IMR-90 (cell line): ENCODE measurements at regions not wholly inside any gene's neighbourhood (a gene's known extent, or its start where the extent isn't known, plus 50 kb on each side); places are given as distances from the start of the nearest gene placed in this dataset.

ENCODE experiments used
- ATAC-seq: fragments of 200-7000 bp; cut with Tn5 transposase; 2 replicates; pipeline ENCODE4 v1.9.1; 2020; ENCODE audit warnings: low read depth, mild to moderate bottlenecking, moderate library complexity
- BruUV-seq: library from RNA; stranded (reverse); fragments of 400-500 nt; replicated peaks from 2 replicates; lab custom pipeline; 2021; lab: Mats Ljungman, UMichigan
- CTCF ChIA-PET: fragments of 300-600 bp; formaldehyde crosslinking; extraction: SDS; loops from one replicate; lab custom pipeline; 2021; ENCODE audit warnings: antibody characterized with exemption; lab: Yijun Ruan, JAX
- POLR2A ChIA-PET: fragments of 300-600 bp; sonication (Branson Sonifier 250); formaldehyde crosslinking; loops from one replicate; lab custom pipeline; 2022; ENCODE audit warnings: antibody characterized with exemption; ENCODE audit not compliant: unreplicated experiment; lab: Charles Lee
- DNase-seq: peaks from one replicate; pipeline ENCODE4 v3.0.0; 2013
- H2AFZ ChIP-seq: replicated peaks from 2 replicates; pipeline ENCODE3; 2013; ENCODE audit warnings: low read length, mild to moderate bottlenecking; ENCODE audit not compliant: poor library complexity
- H2AK5ac ChIP-seq: 2 replicates; pipeline ENCODE4 v1.6.1; 2013; ENCODE audit warnings: low read depth, low read length, inconsistent platforms
- H2AK9ac ChIP-seq: replicated peaks from 2 replicates; pipeline ENCODE3; 2013; ENCODE audit warnings: mild to moderate bottlenecking, low read depth, low read length, moderate library complexity; ENCODE audit not compliant: poor library complexity
- H2BK120ac ChIP-seq: 2 replicates; pipeline ENCODE4 v1.6.1; 2013; ENCODE audit warnings: low read depth, low read length, inconsistent platforms
- H2BK15ac ChIP-seq: 3 replicates; pipeline ENCODE4 v1.6.1; 2013; ENCODE audit warnings: low read depth, low read length, inconsistent platforms
- H2BK20ac ChIP-seq: 2 replicates; pipeline ENCODE4 v1.6.1; 2013; ENCODE audit warnings: low read depth, mild to moderate bottlenecking, inconsistent platforms, low read length, moderate library complexity
- H2BK5ac ChIP-seq: 2 replicates; pipeline ENCODE4 v1.6.1; 2013; ENCODE audit warnings: mild to moderate bottlenecking, low read depth, low read length, inconsistent platforms; ENCODE audit not compliant: poor library complexity, severe bottlenecking
- H3K14ac ChIP-seq: replicated peaks from 2 replicates; pipeline ENCODE4 v1.6.1; 2013; ENCODE audit warnings: low read depth, low read length, inconsistent platforms
- H3K18ac ChIP-seq: 2 replicates; pipeline ENCODE4 v1.6.1; 2013; ENCODE audit warnings: low read depth, low read length, control low read depth
- H3K23ac ChIP-seq: 2 replicates; pipeline ENCODE4 v1.6.1; 2013; ENCODE audit warnings: low read depth, low read length, inconsistent platforms
- H3K27ac ChIP-seq: 2 replicates; pipeline ENCODE4 v1.5.1; 2013; ENCODE audit warnings: mild to moderate bottlenecking, control low read depth, low read length; ENCODE audit not compliant: insufficient read depth
- H3K27me3 ChIP-seq: 2 replicates; pipeline ENCODE4 v1.6.1; 2013; ENCODE audit warnings: low read length; ENCODE audit not compliant: control insufficient read depth, insufficient read depth
- H3K36me3 ChIP-seq: 2 replicates; pipeline ENCODE4 v1.6.1; 2013; ENCODE audit warnings: low read length, mixed read lengths; ENCODE audit not compliant: control insufficient read depth, insufficient read depth
- H3K4ac ChIP-seq: 2 replicates; pipeline ENCODE4 v1.6.1; 2013; ENCODE audit warnings: low read depth, low read length, inconsistent platforms
- H3K4me1 ChIP-seq: 2 replicates; pipeline ENCODE4 v1.6.1; 2013; ENCODE audit warnings: low read length, mixed read lengths; ENCODE audit not compliant: control insufficient read depth, insufficient read depth
- H3K4me2 ChIP-seq: 2 replicates; pipeline ENCODE4 v1.6.1; 2013; ENCODE audit warnings: low read depth, mild to moderate bottlenecking, control low read depth, low read length, moderate library complexity
- H3K4me3 ChIP-seq: 2 replicates; pipeline ENCODE4 v1.5.1; 2013; ENCODE audit warnings: low read depth, mild to moderate bottlenecking, control low read depth, low read length, moderate library complexity; ENCODE audit not compliant: insufficient read depth
- H3K56ac ChIP-seq: 2 replicates; pipeline ENCODE4 v1.6.1; 2013; ENCODE audit warnings: low read length, inconsistent platforms; ENCODE audit not compliant: insufficient read depth; ENCODE audit errors: extremely low read depth
- H3K79me1 ChIP-seq, 2 experiments: 2 replicates each; pipeline ENCODE4 v1.6.1; 2013; ENCODE audit warnings: low read length in 2 of 2, inconsistent platforms in 1 of 2, low read depth in 1 of 2
- H3K9ac ChIP-seq: 2 replicates; pipeline ENCODE4 v1.6.1; 2013; ENCODE audit warnings: low read depth, low read length, control low read depth
- H3K9me1 ChIP-seq: 2 replicates; pipeline ENCODE4 v1.6.1; 2013; ENCODE audit warnings: low read length, inconsistent platforms; ENCODE audit not compliant: insufficient read depth
- H3K9me3 ChIP-seq: 2 replicates; pipeline ENCODE4 v1.6.1; 2013; ENCODE audit warnings: low read length; ENCODE audit not compliant: control insufficient read depth, insufficient read depth
- H4K20me1 ChIP-seq: 2 replicates; pipeline ENCODE4 v1.6.1; 2013; ENCODE audit warnings: low read length, inconsistent platforms; ENCODE audit not compliant: insufficient read depth
- H4K5ac ChIP-seq: 2 replicates; pipeline ENCODE4 v1.6.1; 2013; ENCODE audit warnings: mild to moderate bottlenecking, low read depth, low read length, control low read depth
- H4K8ac ChIP-seq, 2 experiments: 2 replicates each; pipeline ENCODE4 v1.6.1; 2013; ENCODE audit warnings: low read depth in 2 of 2, low read length in 2 of 2, control low read depth in 1 of 2, inconsistent platforms in 1 of 2
- H4K91ac ChIP-seq: 2 replicates; pipeline ENCODE4 v1.6.1; 2013; ENCODE audit warnings: low read depth, low read length, inconsistent platforms; ENCODE audit not compliant: insufficient read depth
- CHD1 ChIP-seq: IDR thresholded peaks from 2 replicates; pipeline ENCODE4 v1.6.1; 2012; ENCODE audit warnings: low read depth, low read length, improper control_type of control experiment
- MXI1 ChIP-seq: IDR thresholded peaks from 2 replicates; pipeline ENCODE4 v1.6.1; 2012; ENCODE audit warnings: low read depth, mild to moderate bottlenecking, low read length, moderate library complexity, borderline replicate concordance
- POLR2A ChIP-seq: IDR thresholded peaks from 2 replicates; pipeline ENCODE4 v1.6.1; 2012; ENCODE audit warnings: mild to moderate bottlenecking, low read depth, low read length
- SMC3 ChIP-seq: fragments of 150-350 bp; IDR thresholded peaks from 2 replicates; pipeline ENCODE4 v1.6.1; 2016; ENCODE audit warnings: low read depth, mild to moderate bottlenecking, antibody characterized with exemption, low read length, moderate library complexity
- WGBS, 2 experiments: methylation state at CpG; one replicate each; pipeline versions ENCODE4 v1.1.5 to v1.1.7; 2013; ENCODE audit warnings: missing lambda C conversion rate in 2 of 2; ENCODE audit not compliant: insufficient read length in 1 of 2; ENCODE audit errors: extremely low coverage in 2 of 2; 5-methylcytosine and 5-hydroxymethylcytosine counted together
- dilution Hi-C: fragments of 300-500 bp; cut with HindIII; formaldehyde crosslinking; loops from one replicate; pipeline ENCODE4 v1.14.3; 2018; ENCODE audit warnings: low sequenced_read_pairs; ENCODE audit not compliant: unreplicated experiment
- in situ Hi-C: fragments of 300-500 bp; cut with MboI; formaldehyde crosslinking; loops from 3 replicates; pipeline ENCODE4 v1.14.3; 2019; ENCODE audit warnings: low sequenced_read_pairs, inconsistent platforms, mixed read lengths
- intact Hi-C: fragments of 100-400 bp; cut with micrococcal nuclease; formaldehyde crosslinking; loops from 2 replicates; pipeline ENCODE4 v1.10.0; 2022
- TF ChIP-seq, protein P1 (sequence below): fragments of 150-350 bp; IDR thresholded peaks from 2 replicates; pipeline ENCODE4 v1.6.1; 2017; ENCODE audit warnings: mild to moderate bottlenecking, antibody characterized with exemption, low read length, low read depth
- TF ChIP-seq, protein P2 (sequence below): fragments of 150-350 bp; IDR thresholded peaks from 2 replicates; pipeline ENCODE4 v1.6.1; 2016; ENCODE audit warnings: low read depth, mild to moderate bottlenecking, low read length, moderate library complexity, borderline replicate concordance

DNA sequence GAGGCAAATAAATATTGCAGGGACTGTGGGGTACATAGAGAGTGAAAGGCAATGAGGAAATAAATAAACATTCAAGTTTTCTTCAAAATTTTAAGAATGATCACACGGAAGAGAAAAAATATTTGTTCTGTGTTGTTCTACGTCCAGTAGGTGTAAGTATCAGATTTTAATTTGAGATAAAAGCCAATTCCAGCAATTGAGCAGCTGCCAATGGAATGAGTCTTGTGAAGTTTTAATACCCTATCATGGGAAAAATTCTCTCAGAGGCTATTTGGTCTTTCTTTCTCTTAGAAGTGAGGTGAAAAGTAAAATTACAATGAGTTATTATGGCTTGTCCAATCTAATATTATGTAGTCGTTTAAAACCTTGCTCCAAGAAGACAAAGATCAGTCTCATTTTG, 195.7 kb upstream of the CITED2 start:
- H4K91ac ChIP-seq: no peak overlapping the region
- peak overlapping the region; percentile 95; the same call in 1 of the 2 replicates for H2BK120ac ChIP-seq
- peak overlapping the region; percentile 82; the same call in 2 of the 3 replicates for H2BK15ac ChIP-seq
- POLR2A ChIA-PET: no interaction called here
- H2AK5ac ChIP-seq: no peak overlapping the region
- H2AK9ac ChIP-seq: no peak overlapping the region
- ATAC-seq: no peak
- H3K4me3 ChIP-seq: no peak overlapping the region
- peak overlapping the region; percentile 29; the same call in 1 of the 2 replicates for H3K56ac ChIP-seq
- H3K9me1 ChIP-seq: peaks cover 11% of the 10 kb centered on the region; the same call in 1 of the 2 replicates
- no peak overlapping the region for H2AFZ ChIP-seq
- peaks cover 9% of the 10 kb centered on the region for H3K4me1 ChIP-seq
- dilution Hi-C loops (no loop called here), in situ Hi-C loops (no loop called here), intact Hi-C loops (no loop called here)
- peak overlapping the region; percentile 46; the same call in 1 of the 2 replicates for H3K4me2 ChIP-seq
- no peak for DNase-seq
- no TSS peak for BruUV-seq
- H3K14ac ChIP-seq: peak overlapping the region; percentile 58
- H3K4ac ChIP-seq: peak overlapping the region; percentile 47; the same call in 1 of the 2 replicates
- H4K5ac ChIP-seq: peak overlapping the region; percentile 72; the same call in 1 of the 2 replicates
- peak overlapping the region in 1 of 2 experiments; percentile 68; a peak in 2 of 4 replicates for H4K8ac ChIP-seq
- no peaks in the 10 kb centered on the region for H3K27me3 ChIP-seq
- H3K27ac ChIP-seq: no peak overlapping the region
- H3K36me3 ChIP-seq: no peaks in the 10 kb centered on the region
- H2BK20ac ChIP-seq: peak overlapping the region; percentile 75; the same call in 1 of the 2 replicates
- H3K23ac ChIP-seq: no peak overlapping the region
- H3K18ac ChIP-seq: peak overlapping the region; percentile 89
- H3K9me3 ChIP-seq: no peaks in the 10 kb centered on the region
- H3K9ac ChIP-seq: no peak overlapping the region
- 0 out of 4 replicates have a peak, but pooled peaks cover 0 to 4% of the 10 kb centered on the region in 2 experiments for H3K79me1 ChIP-seq
- TF ChIP-seq CHD1: no peak
- TF ChIP-seq, protein P1, sequence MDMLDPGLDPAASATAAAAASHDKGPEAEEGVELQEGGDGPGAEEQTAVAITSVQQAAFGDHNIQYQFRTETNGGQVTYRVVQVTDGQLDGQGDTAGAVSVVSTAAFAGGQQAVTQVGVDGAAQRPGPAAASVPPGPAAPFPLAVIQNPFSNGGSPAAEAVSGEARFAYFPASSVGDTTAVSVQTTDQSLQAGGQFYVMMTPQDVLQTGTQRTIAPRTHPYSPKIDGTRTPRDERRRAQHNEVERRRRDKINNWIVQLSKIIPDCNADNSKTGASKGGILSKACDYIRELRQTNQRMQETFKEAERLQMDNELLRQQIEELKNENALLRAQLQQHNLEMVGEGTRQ: no peak
- no peak for TF ChIP-seq SMC3
- TF ChIP-seq, protein P2, sequence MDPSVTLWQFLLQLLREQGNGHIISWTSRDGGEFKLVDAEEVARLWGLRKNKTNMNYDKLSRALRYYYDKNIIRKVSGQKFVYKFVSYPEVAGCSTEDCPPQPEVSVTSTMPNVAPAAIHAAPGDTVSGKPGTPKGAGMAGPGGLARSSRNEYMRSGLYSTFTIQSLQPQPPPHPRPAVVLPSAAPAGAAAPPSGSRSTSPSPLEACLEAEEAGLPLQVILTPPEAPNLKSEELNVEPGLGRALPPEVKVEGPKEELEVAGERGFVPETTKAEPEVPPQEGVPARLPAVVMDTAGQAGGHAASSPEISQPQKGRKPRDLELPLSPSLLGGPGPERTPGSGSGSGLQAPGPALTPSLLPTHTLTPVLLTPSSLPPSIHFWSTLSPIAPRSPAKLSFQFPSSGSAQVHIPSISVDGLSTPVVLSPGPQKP: no peak
- no peak for TF ChIP-seq POLR2A
- no peak for TF ChIP-seq MXI1
- H4K20me1 ChIP-seq: no peaks in the 10 kb centered on the region
- no CpG with 5 or more reads among the region's 3 CpGs for WGBS, 2 experiments
- H2BK5ac ChIP-seq: peak overlapping the region; percentile 95
- CTCF ChIA-PET: no interaction called here
